Erythroblast (primary cell): ENCODE measurements at regions not wholly inside any gene's neighbourhood (a gene's known extent, or its start where the extent isn't known, plus 50 kb on each side); places are given as distances from the start of the nearest gene placed in this dataset.

ENCODE experiments used
- GATA1 ChIP-seq: IDR thresholded peaks from 2 replicates; pipeline ENCODE4 v1.6.1; 2011; ENCODE audit warnings: low read depth, mild to moderate bottlenecking, control low read depth, low read length, moderate library complexity
- POLR2A ChIP-seq: IDR thresholded peaks from 2 replicates; pipeline ENCODE4 v1.6.1; 2011; ENCODE audit warnings: mild to moderate bottlenecking, low read length

DNA sequence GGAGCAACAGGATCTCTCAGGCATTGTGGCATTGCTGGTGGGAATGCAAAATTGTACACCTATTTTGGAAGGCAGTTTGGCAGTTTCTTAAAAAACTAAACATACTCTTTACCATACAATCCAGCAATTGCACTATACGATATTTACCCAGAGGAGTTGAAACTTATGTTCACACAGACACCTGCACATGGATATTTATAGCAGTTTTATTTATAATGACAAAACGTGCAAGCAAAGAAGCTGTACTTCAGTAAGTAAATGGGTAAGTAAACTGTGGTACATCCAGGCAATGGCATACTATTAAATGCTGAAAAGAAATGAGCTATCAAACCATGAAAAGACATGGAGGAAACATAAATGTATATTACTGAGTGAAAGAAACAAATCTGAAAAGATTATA lies 71.6 kb upstream of the UBAC2 start:
- TF ChIP-seq POLR2A (no peak), GATA1 (no peak)
